ENCODE measurements at regions not wholly inside any gene's neighbourhood (a gene's known extent, or its start where the extent isn't known, plus 50 kb on each side); places are given as distances from the start of the nearest gene placed in this dataset.

- no peak for TF ChIP-seq CTCF (conservative IDR thresholded peaks at IDR 0.05; ENCODE audit: low read depth, low read length)
- no peak for DNase-seq (ENCODE audit: low read depth)
- H3K4me3 ChIP-seq (ENCODE audit: low read depth, low read length): no peak overlapping the region
Observed at GRCh38 chr22:49086181-49086580, 741.5 kb downstream of the BRD1 start.

GRCh38 chr22:49084206-49084605 lies 743.5 kb downstream of the BRD1 start:
- no peak for DNase-seq (ENCODE audit: low read depth)
- no peak for TF ChIP-seq CTCF (conservative IDR thresholded peaks at IDR 0.05; ENCODE audit: low read depth, low read length)
- no peak overlapping the region for H3K4me3 ChIP-seq (ENCODE audit: low read depth, low read length)

DNA sequence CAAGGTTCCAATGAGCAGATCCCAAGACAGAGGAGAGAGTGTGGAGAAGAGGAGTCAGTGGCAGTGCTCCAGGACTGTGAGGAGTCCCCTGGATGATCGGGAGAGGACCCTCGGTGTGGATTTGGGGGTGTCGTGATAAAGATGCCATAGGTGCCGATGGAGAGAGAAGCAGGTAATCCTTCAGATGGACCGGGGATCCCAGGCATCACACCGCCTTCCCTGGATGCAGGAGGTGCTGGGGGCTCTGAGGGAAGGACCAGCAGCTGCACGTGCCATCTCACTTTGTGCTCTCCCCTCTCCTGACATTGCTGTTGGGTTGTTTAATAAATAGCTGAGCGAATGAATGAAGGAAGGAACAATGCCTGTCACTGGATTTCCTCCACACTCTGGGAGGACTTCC lies 744.1 kb downstream of the BRD1 start:
- DNase-seq (ENCODE audit: low read depth): no peak
- H3K4me3 ChIP-seq (ENCODE audit: low read depth, low read length): no peak overlapping the region
- no peak for TF ChIP-seq CTCF (conservative IDR thresholded peaks at IDR 0.05; ENCODE audit: low read depth, low read length)

DNA sequence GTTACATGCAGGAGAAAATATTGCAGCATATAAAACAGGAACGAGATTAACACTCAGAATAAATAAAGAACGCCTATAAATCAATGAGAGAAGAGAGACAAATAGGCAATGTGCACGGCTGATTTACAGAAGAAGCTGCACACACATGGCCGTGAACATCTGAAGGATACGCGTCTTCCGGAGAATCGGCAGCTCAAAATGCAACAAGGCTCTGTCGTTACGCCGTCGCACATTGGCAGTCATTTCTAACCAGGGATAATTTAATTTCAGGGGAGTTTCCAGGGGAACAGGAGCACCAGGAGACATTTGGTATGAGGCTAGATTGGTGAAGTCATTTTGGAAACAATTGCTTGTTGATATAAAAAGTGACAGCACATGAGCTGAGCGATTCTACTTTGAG lies 745.2 kb downstream of the BRD1 start:
- TF ChIP-seq CTCF (conservative IDR thresholded peaks at IDR 0.05; ENCODE audit: low read depth, low read length): no peak
- H3K4me3 ChIP-seq (ENCODE audit: low read depth, low read length): no peak overlapping the region
- no peak for DNase-seq (ENCODE audit: low read depth)

DNA sequence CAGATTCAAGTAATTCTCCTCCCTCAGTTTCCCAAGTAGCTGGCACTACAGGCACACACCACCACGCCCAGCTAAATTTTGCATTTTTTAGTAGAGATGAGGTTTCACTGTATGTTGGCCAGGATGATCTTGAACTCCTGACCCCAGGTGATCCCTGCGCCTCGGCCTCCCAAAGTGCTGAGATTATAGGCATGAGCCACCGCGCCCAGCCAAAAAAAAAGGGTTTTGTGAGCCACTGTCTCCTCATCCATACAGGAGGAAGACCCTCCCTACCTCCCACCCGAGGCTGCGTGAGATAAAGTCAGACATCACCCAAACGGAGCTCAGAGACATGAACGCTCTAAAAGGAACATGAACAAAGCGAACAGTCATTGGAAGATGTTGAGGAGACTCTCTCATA lies 745.7 kb downstream of the BRD1 start:
- no peak for TF ChIP-seq CTCF (conservative IDR thresholded peaks at IDR 0.05; ENCODE audit: low read depth, low read length)
- H3K4me3 ChIP-seq (ENCODE audit: low read depth, low read length): no peak overlapping the region
- DNase-seq (ENCODE audit: low read depth): no peak

- TF ChIP-seq CTCF (conservative IDR thresholded peaks at IDR 0.05; ENCODE audit: low read depth, low read length): no peak
- no peak overlapping the region for H3K4me3 ChIP-seq (ENCODE audit: low read depth, low read length)
- no peak for DNase-seq (ENCODE audit: low read depth)
Observed at GRCh38 chr22:49081261-49081666, 746.4 kb downstream of the BRD1 start.

GRCh38 chr22:49080631-49081030 lies 747.0 kb downstream of the BRD1 start:
- DNase-seq (ENCODE audit: low read depth): no peak
- no peak for TF ChIP-seq CTCF (conservative IDR thresholded peaks at IDR 0.05; ENCODE audit: low read depth, low read length)
- H3K4me3 ChIP-seq (ENCODE audit: low read depth, low read length): no peak overlapping the region
